C4-2B (cell line): ENCODE measurements at regions not wholly inside any gene's neighbourhood (a gene's known extent, or its start where the extent isn't known, plus 50 kb on each side); places are given as distances from the start of the nearest gene placed in this dataset.

Experiments used
- H3K27ac ChIP-seq: fragments of 450-650 bp; 2 replicates; pipeline ENCODE4 v1.5.1; 2017
- ZFX ChIP-seq: fragments of 450-650 bp; IDR thresholded peaks from 2 replicates; pipeline ENCODE4 v1.6.1; 2017
- TF ChIP-seq, protein P1 (sequence below): fragments of 450-650 bp; conservative IDR thresholded peaks from 2 replicates; pipeline ENCODE4 v1.5.1; 2017; ENCODE audit warnings: mild to moderate bottlenecking

DNA sequence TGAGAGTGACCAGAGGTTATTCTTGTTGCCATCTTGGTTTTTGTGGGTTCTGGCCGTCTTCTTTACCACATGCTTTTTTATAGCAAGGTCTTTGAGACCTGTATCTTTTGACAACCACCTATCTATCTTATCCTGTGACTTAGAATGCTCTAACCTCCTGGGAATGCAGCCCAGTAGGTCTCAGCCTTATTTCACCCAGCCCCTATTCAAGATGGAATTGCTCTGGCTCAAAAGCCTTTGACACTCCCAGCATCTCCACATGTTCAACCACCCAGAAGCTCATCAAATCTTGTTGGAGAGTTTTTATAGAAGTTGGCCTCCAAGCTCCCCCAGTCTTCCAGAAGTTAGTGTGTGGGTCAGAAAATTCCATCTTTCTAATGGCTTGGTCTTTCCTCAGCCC, 464.3 kb upstream of the NRP1 start:
- TF ChIP-seq, protein P1, sequence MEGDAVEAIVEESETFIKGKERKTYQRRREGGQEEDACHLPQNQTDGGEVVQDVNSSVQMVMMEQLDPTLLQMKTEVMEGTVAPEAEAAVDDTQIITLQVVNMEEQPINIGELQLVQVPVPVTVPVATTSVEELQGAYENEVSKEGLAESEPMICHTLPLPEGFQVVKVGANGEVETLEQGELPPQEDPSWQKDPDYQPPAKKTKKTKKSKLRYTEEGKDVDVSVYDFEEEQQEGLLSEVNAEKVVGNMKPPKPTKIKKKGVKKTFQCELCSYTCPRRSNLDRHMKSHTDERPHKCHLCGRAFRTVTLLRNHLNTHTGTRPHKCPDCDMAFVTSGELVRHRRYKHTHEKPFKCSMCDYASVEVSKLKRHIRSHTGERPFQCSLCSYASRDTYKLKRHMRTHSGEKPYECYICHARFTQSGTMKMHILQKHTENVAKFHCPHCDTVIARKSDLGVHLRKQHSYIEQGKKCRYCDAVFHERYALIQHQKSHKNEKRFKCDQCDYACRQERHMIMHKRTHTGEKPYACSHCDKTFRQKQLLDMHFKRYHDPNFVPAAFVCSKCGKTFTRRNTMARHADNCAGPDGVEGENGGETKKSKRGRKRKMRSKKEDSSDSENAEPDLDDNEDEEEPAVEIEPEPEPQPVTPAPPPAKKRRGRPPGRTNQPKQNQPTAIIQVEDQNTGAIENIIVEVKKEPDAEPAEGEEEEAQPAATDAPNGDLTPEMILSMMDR = no peak
- no peak for TF ChIP-seq ZFX
- H3K27ac ChIP-seq = peak overlapping the region; percentile 64; the same call in 1 of the 2 replicates

DNA sequence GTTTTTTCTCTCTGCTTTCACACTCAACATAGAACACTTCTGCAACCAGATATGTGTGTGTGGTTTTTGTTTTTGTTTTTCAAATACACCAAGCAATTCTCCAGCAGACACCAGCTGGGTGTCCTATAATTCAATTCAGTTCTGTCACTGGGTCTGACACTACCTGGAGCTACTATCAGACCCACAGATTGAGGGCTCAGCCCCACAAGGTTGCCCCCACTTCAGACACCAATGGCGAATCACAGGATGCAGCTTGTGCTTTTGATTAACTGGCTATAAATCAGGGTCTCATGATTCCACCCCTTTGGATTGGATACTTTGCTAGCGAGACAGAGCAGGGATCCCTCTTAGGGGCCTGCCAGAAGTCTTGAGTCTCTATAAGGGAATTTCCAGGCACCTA, 462.2 kb upstream of the NRP1 start:
- no peak for TF ChIP-seq ZFX
- TF ChIP-seq, protein P1 = no peak
- H3K27ac ChIP-seq = no peak overlapping the region

DNA sequence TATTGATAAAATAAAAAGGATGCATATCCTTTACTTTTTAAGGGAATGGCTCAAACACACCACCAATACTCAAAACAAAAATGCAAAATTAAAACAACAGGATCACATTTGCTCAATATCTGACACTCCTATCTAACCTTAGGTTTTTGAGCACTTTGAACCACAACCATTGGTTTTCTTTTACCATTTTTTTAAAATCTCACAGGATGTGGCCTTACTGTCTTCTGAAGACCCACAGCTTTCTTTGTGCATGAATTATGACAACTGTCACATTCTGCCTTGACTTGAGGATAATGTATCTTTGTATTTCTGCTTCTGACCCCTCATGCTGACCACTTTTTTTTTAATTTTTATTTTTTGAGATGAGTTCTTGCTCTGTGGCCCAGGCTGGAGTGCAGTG, 461.1 kb upstream of the NRP1 start:
- TF ChIP-seq ZFX = no peak
- TF ChIP-seq, protein P1 = no peak
- H3K27ac ChIP-seq = no peak overlapping the region

DNA sequence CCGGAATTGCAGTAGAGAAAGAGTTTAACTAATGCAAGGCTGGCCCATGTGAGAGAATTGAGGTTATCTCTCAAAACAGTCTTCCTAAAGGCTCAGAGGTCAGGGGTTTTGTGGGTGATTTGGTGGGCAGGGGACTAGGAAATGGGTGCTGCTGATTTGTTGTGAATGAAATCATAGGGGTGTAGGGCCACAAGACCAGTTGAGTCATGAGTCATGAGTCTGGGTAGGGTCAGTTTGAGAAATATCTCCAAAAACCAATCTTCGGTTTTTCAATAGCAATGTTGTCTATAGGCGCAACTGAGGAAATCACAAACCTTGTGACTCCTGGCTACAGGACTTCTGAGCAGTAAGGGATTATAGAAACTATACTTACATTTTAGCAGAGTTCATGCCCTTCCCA, 460.0 kb upstream of the NRP1 start:
- H3K27ac ChIP-seq = no peak overlapping the region
- no peak for TF ChIP-seq ZFX
- TF ChIP-seq, protein P1 = no peak

DNA sequence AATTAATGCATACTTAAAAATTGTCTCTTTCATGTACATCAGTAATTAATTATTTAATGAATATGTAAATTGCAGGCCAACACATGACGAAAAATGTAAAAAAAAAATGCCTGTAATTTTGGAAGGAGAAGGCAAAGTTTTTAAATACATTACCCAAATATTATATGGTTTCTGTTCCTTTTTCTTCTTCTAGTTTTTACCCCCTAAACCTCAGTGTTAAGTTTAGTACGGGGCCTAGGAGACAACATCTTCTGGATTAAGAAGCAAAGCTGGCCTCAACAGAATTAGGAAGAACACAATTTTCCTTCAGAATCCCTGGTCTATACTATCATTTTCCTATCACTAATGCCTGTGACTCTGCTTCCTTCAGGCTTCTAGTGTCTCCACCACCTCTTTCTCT, 459.3 kb upstream of the NRP1 start:
- no peak overlapping the region for H3K27ac ChIP-seq
- TF ChIP-seq, protein P1 = no peak
- TF ChIP-seq ZFX = no peak

DNA sequence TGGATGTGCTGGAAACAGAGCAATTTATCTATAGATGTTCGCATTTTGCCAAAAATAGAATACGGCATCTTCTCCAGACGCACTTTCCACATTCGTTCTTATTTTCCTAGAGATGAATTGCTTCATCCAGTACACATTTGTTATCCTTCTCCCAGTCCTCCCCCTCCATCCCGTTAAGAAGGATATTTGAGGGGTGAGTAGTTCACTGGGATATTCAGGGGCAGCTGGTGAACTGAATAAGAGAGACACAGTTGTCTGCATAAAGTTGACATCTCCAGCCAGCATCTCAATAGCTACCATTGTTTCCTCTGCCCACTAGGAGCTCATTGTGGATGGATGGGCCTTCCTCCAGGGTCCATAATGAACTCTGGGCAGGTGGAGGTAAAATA, 456.8 kb upstream of the NRP1 start:
- H3K27ac ChIP-seq = no peak overlapping the region

DNA sequence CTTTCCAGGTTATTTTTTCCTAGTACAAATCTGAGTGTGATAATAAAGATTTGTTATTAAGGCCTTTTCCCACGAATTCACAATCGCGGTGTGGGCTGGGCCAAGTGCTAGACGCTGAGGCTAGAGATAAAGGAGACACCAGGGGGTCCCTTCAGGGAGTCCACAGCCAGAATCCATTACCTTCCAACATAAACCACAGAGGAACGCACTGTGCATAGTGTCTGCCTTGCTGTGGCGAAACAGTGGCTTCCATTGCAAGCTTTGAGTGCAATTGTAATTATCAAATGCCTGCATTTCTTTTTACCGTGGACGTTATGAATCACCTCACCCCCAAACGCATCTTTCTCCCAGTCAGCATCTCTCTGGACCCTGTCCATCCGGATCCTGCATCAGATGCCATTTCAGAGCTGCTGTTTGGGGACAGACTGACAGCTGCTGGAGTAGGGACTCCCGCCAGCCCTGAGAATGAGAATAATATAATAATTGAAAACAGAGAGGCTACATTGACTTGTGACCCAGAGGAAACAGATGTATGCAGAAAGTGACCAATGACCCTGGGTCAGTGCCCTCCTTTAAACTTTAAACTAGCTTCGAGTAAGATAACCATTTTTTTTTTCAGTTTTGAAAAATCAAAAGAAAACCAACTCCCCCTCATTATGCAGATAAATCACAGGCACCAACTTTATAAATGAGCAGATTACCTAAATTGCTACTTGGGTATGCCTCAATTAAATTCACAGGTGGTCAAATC, 456.2 kb upstream of the NRP1 start:
- H3K27ac ChIP-seq = no peak overlapping the region
- no peak for TF ChIP-seq ZFX
- TF ChIP-seq, protein P1 = no peak

More for the DNA sequence above, 456.8 kb upstream of the NRP1 start:
- TF ChIP-seq ZFX = no peak

DNA sequence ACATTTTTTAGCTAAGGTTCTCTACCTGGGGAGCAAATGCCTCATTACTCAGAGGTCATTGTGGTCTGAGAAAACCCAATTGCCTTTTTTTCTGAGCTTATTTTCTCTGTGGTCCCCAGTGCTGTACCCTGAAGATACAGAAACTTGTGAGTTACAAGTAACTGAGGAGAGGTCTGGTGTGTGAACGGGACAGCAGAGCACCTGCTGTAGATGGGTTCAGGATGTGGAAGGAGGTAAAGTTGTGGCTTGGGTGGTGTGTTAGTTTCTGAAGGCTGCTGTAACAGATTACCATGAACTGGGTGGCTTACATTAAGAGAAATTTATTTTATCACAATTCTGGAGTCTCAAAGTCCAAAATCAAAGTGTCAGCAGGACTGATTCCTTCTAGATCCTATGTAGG, 449.1 kb upstream of the NRP1 start:
- TF ChIP-seq, protein P1 = no peak
- TF ChIP-seq ZFX = no peak
- H3K27ac ChIP-seq = no peak overlapping the region
